Neural cell (in vitro differentiated cells): ENCODE measurements at regions not wholly inside any gene's neighbourhood (a gene's known extent, or its start where the extent isn't known, plus 50 kb on each side); places are given as distances from the start of the nearest gene placed in this dataset.

Experiments used
- H2AFZ ChIP-seq: fragments of 200-600, 300-800 bp; sonication (generic), shearing (Covaris generic); 2 replicates; pipeline ENCODE4 v1.6.0; 2014; ENCODE audit warnings: low read depth, mild to moderate bottlenecking, antibody characterized with exemption, low read length, moderate library complexity
- H3F3A ChIP-seq: fragments of 200-600 bp; shearing (Covaris generic); 2 replicates; pipeline ENCODE4 v1.6.1; 2016; ENCODE audit warnings: mild to moderate bottlenecking, moderate library complexity, mixed read lengths, antibody characterized with exemption, low read length; ENCODE audit not compliant: insufficient read depth, poor library complexity, severe bottlenecking
- H3K27ac ChIP-seq: fragments of 200-600, 300-800 bp; sonication (generic), shearing (Covaris generic); 2 replicates; pipeline ENCODE4 v1.5.1; 2014; ENCODE audit warnings: mild to moderate bottlenecking, low read length, moderate library complexity
- H3K27me3 ChIP-seq: fragments of 300-800, 200-600 bp; sonication (generic), shearing (Covaris generic); 2 replicates; pipeline ENCODE4 v1.6.0; 2014; ENCODE audit warnings: mild to moderate bottlenecking, low read depth, low read length, moderate library complexity; ENCODE audit not compliant: insufficient read depth
- H3K36me3 ChIP-seq: fragments of 300-800, 200-600 bp; sonication (generic), shearing (Covaris generic); 2 replicates; pipeline ENCODE4 v1.5.1; 2014; ENCODE audit warnings: mild to moderate bottlenecking, antibody characterized with exemption, low read length, moderate library complexity; ENCODE audit not compliant: insufficient read depth
- H3K4me2 ChIP-seq: fragments of 300-800, 200-600 bp; sonication (generic), shearing (Covaris generic); 2 replicates; pipeline ENCODE4 v1.6.0; 2014; ENCODE audit warnings: mild to moderate bottlenecking, low read length
- H3K4me3 ChIP-seq: fragments of 300-800, 200-600 bp; sonication (generic), shearing (Covaris generic); 2 replicates; pipeline ENCODE4 v1.5.1; 2014; ENCODE audit warnings: mild to moderate bottlenecking, low read length, moderate library complexity
- H3K79me2 ChIP-seq: fragments of 200-600 bp; shearing (Covaris generic); replicated peaks from 2 replicates; pipeline ENCODE4 v1.6.0; 2014; ENCODE audit warnings: mild to moderate bottlenecking, low read length, moderate library complexity; ENCODE audit not compliant: insufficient read depth
- H3K9ac ChIP-seq: fragments of 300-800, 200-600 bp; sonication (generic), shearing (Covaris generic); 2 replicates; pipeline ENCODE4 v1.6.1; 2016; ENCODE audit warnings: mild to moderate bottlenecking, low read length, mixed read lengths
- H3K9me2 ChIP-seq: fragments of 200-600 bp; shearing (Covaris generic); 2 replicates; pipeline ENCODE4 v1.6.1; 2016; ENCODE audit warnings: mild to moderate bottlenecking, low read length, mixed read lengths; ENCODE audit not compliant: insufficient read depth
- H3K9me3 ChIP-seq: fragments of 200-600, 300-800 bp; sonication (generic), shearing (Covaris generic); 2 replicates; pipeline ENCODE4 v1.6.1; 2016; ENCODE audit warnings: mild to moderate bottlenecking, mixed run types, low read length, moderate library complexity, mixed read lengths
- H4K20me1 ChIP-seq: fragments of 200-600 bp; shearing (Covaris generic); 2 replicates; pipeline ENCODE4 v1.6.1; 2016; ENCODE audit warnings: mild to moderate bottlenecking, mixed run types; ENCODE audit not compliant: insufficient read depth
- CTCF ChIP-seq: fragments of 450-650 bp; IDR thresholded peaks from 2 replicates; pipeline ENCODE4 v1.5.1; 2014; ENCODE audit warnings: antibody characterized with exemption, mild to moderate bottlenecking, moderate library complexity; ENCODE audit not compliant: poor library complexity, severe bottlenecking
- EP300 ChIP-seq: fragments of 450-650 bp; conservative IDR thresholded peaks from 2 replicates; pipeline ENCODE4 v1.6.1; 2014; ENCODE audit warnings: antibody characterized with exemption, mild to moderate bottlenecking, moderate library complexity; ENCODE audit not compliant: poor library complexity, severe bottlenecking
- EZH2 ChIP-seq: fragments of 200-600, 300-800 bp; shearing (Covaris generic), sonication (generic); IDR thresholded peaks from 2 replicates; pipeline ENCODE4 v1.6.1; 2014; ENCODE audit warnings: antibody characterized with exemption, low read length, borderline replicate concordance, mild to moderate bottlenecking; ENCODE audit not compliant: insufficient read depth, poor library complexity, severe bottlenecking
- MXI1 ChIP-seq: fragments of 450-650 bp; conservative IDR thresholded peaks from 2 replicates; pipeline ENCODE4 v1.6.1; 2014; ENCODE audit warnings: antibody characterized with exemption, mild to moderate bottlenecking; ENCODE audit not compliant: poor library complexity, severe bottlenecking
- POLR2AphosphoS5 ChIP-seq: IDR thresholded peaks from 2 replicates; pipeline ENCODE4 v1.6.1; 2012
- RAD21 ChIP-seq: fragments of 450-650 bp; conservative IDR thresholded peaks from 2 replicates; pipeline ENCODE4 v1.6.1; 2014; ENCODE audit warnings: antibody characterized with exemption, mild to moderate bottlenecking, moderate library complexity
- REST ChIP-seq: IDR thresholded peaks from 2 replicates; pipeline ENCODE4 v1.6.1; 2012; ENCODE audit warnings: borderline replicate concordance
- SMC3 ChIP-seq: fragments of 450-650 bp; conservative IDR thresholded peaks from 2 replicates; pipeline ENCODE4 v1.6.1; 2014; ENCODE audit warnings: antibody characterized with exemption, mild to moderate bottlenecking, moderate library complexity; ENCODE audit not compliant: poor library complexity
- TAF1 ChIP-seq: IDR thresholded peaks from 2 replicates; pipeline ENCODE4 v1.6.1; 2012; ENCODE audit warnings: low read depth

- Histone ChIP-seq H3K9me2 (no peaks in the 10 kb centered on the region), H3K4me3 (no peak overlapping the region), H3K27ac (no peak overlapping the region), H3F3A (no peaks in the 10 kb centered on the region), H4K20me1 (no peaks in the 10 kb centered on the region), H3K27me3 (no peaks in the 10 kb centered on the region), H3K36me3 (no peaks in the 10 kb centered on the region), H3K79me2 (no peaks in the 10 kb centered on the region), H3K9ac (no peak overlapping the region), H3K9me3 (no peaks in the 10 kb centered on the region), H3K4me2 (no peak overlapping the region), H2AFZ (no peak overlapping the region)
- TF ChIP-seq POLR2AphosphoS5 (no peak), TAF1 (no peak), RAD21 (no peak), MXI1 (no peak), SMC3 (no peak), CTCF (no peak), EZH2 (no peak), REST (no peak), EP300 (no peak)
Measured at GRCh38 chr17:33598797-33599196, 305.7 kb upstream of the ASIC2 start.

GRCh38 chr17:33602981-33603380, 309.9 kb upstream of the ASIC2 start:
- Histone ChIP-seq H3K36me3 (no peaks in the 10 kb centered on the region), H3K27me3 (no peaks in the 10 kb centered on the region), H3K9me3 (no peaks in the 10 kb centered on the region), H3K27ac (peak overlapping the region; percentile 54), H2AFZ (peak overlapping the region; percentile 5), H3K79me2 (no peaks in the 10 kb centered on the region), H3K9ac (peak overlapping the region; percentile 38), H4K20me1 (no peaks in the 10 kb centered on the region), H3K9me2 (no peaks in the 10 kb centered on the region), H3K4me3 (peak overlapping the region; percentile 33), H3K4me2 (no peak overlapping the region), H3F3A (no peaks in the 10 kb centered on the region)
- TF ChIP-seq REST (peak; percentile 67), CTCF (no peak), MXI1 (peak; percentile 59), TAF1 (no peak), POLR2AphosphoS5 (peak; percentile 55), SMC3 (peak; percentile 38), RAD21 (no peak), EP300 (peak; percentile 83), EZH2 (no peak)
